GM10266 (cell line): ENCODE measurements at regions not wholly inside any gene's neighbourhood (a gene's known extent, or its start where the extent isn't known, plus 50 kb on each side); places are given as distances from the start of the nearest gene placed in this dataset.

ENCODE experiments used
- DNase-seq: peaks from one replicate; pipeline ENCODE4 v3.0.0; 2012; ENCODE audit errors: extremely low spot score
- CTCF ChIP-seq: IDR thresholded peaks from 2 replicates; pipeline ENCODE4 v1.5.1; 2012; ENCODE audit warnings: mild to moderate bottlenecking, low read depth; ENCODE audit not compliant: control insufficient read depth, insufficient read depth; ENCODE audit errors: missing control alignments

GRCh38 chr3:117958027-117958426, 1076.6 kb downstream of the IGSF11 start:
- TF ChIP-seq CTCF = no peak
- no peak for DNase-seq

GRCh38 chr3:117962750-117963149, 1071.9 kb downstream of the IGSF11 start:
- no peak for TF ChIP-seq CTCF
- DNase-seq = no peak

GRCh38 chr3:117963858-117964257, 1070.8 kb downstream of the IGSF11 start:
- TF ChIP-seq CTCF = no peak
- no peak for DNase-seq

- DNase-seq = no peak
- no peak for TF ChIP-seq CTCF
These were observed 1069.8 kb downstream of the IGSF11 start for GRCh38 chr3:117964814-117965213.

- no peak for DNase-seq
- TF ChIP-seq CTCF = no peak
These were observed 1057.0 kb downstream of the IGSF11 start for GRCh38 chr3:117977504-117978228.

- no peak for DNase-seq
- TF ChIP-seq CTCF = no peak
These were observed 1055.2 kb downstream of the IGSF11 start for GRCh38 chr3:117979466-117979865.

- no peak for TF ChIP-seq CTCF
- no peak for DNase-seq
These were observed 1047.4 kb downstream of the IGSF11 start for GRCh38 chr3:117987256-117987655.
